Endothelial cell of umbilical vein (primary cell): ENCODE measurements at regions not wholly inside any gene's neighbourhood (a gene's known extent, or its start where the extent isn't known, plus 50 kb on each side); places are given as distances from the start of the nearest gene placed in this dataset.

Experiments
- BruUV-seq: library from RNA; stranded (reverse); fragments of 400-500 nt; replicated peaks from 2 replicates; lab custom pipeline; 2021; lab: Mats Ljungman, UMichigan
- CTCF ChIA-PET: fragments of 300-600, 350-600 bp; sonication (Branson Sonifier 250); formaldehyde crosslinking; loops from one replicate; lab custom pipeline; 2021; ENCODE audit warnings: antibody characterized with exemption, inconsistent platforms; lab: Charles Lee
- POLR2A ChIA-PET: fragments of 300-600, 350-600 bp; sonication (Branson Sonifier 250); formaldehyde crosslinking; loops from one replicate; lab custom pipeline; 2021; ENCODE audit warnings: antibody characterized with exemption, inconsistent platforms; lab: Charles Lee
- DNase-seq: peaks from one replicate; pipeline ENCODE4 v3.0.0-alpha.2; 2011; ENCODE audit warnings: low read depth, low spot score
- FAIRE-seq: peaks from 2 replicates; lab custom pipeline; 2011; peaks lifted over from hg19 to GRCh38; lab: Jason Lieb, UNC
- H2AFZ ChIP-seq: 2 replicates; pipeline ENCODE4 v1.6.0; 2012; ENCODE audit warnings: low read depth, low read length, control low read depth, inconsistent platforms
- H3K27ac ChIP-seq: 2 replicates; pipeline ENCODE4 v1.5.1; 2011; ENCODE audit warnings: low read depth, mild to moderate bottlenecking, control low read depth, low read length, moderate library complexity; ENCODE audit not compliant: insufficient read depth
- H3K27me3 ChIP-seq, 2 experiments: 2 replicates each; pipeline versions ENCODE4 v1.6.0 to v1.6.1; 2011; ENCODE audit warnings: low read length in 2 of 2, mixed read lengths in 1 of 2; ENCODE audit not compliant: control insufficient read depth in 2 of 2, insufficient read depth in 2 of 2
- H3K36me3 ChIP-seq, 2 experiments: 2 replicates in 1 of 2; 3 replicates in 1 of 2; pipeline ENCODE4 v1.5.1; 2011; ENCODE audit warnings: low read length in 2 of 2, mild to moderate bottlenecking in 1 of 2, moderate library complexity in 1 of 2; ENCODE audit not compliant: control insufficient read depth in 2 of 2, insufficient read depth in 2 of 2; ENCODE audit errors: extremely low read depth in 1 of 2
- H3K4me1 ChIP-seq: 3 replicates; pipeline ENCODE4 v1.5.1; 2011; ENCODE audit warnings: mild to moderate bottlenecking, low read length; ENCODE audit not compliant: control insufficient read depth, insufficient read depth; ENCODE audit errors: extremely low read depth
- H3K4me2 ChIP-seq: 2 replicates; pipeline ENCODE4 v1.6.1; 2011; ENCODE audit warnings: low read length, control low read depth, mixed read lengths; ENCODE audit not compliant: insufficient read depth
- H3K4me3 ChIP-seq, 3 experiments: fragments of 200-600 bp in 1 of 3; sonication (generic), shearing (Covaris generic) in 1 of 3; replicated peaks in 1 of 3; 2 replicates each; pipeline ENCODE4 v1.5.1; 2011 to 2016; ENCODE audit warnings: control low read depth in 3 of 3, low read length in 3 of 3, mild to moderate bottlenecking in 2 of 3, inconsistent platforms in 1 of 3, low read depth in 1 of 3, moderate library complexity in 1 of 3; ENCODE audit not compliant: insufficient read depth in 1 of 3
- H3K79me2 ChIP-seq: 2 replicates; pipeline ENCODE4 v1.6.0; 2012; ENCODE audit warnings: low read length, inconsistent platforms; ENCODE audit not compliant: control insufficient read depth, insufficient read depth
- H3K9ac ChIP-seq: replicated peaks from 2 replicates; pipeline ENCODE3; 2011; ENCODE audit warnings: low read length, control low read depth; ENCODE audit not compliant: insufficient read depth; ENCODE audit errors: extremely low read depth
- H3K9me1 ChIP-seq: replicated peaks from 3 replicates; pipeline ENCODE4 v1.6.0; 2011; ENCODE audit warnings: mild to moderate bottlenecking, low read length; ENCODE audit not compliant: control insufficient read depth, insufficient read depth; ENCODE audit errors: extremely low read depth
- H3K9me3 ChIP-seq: replicated peaks from 2 replicates; pipeline ENCODE4 v1.5.1; 2012; ENCODE audit warnings: low read length, inconsistent platforms; ENCODE audit not compliant: control insufficient read depth, insufficient read depth
- H4K20me1 ChIP-seq: replicated peaks from 2 replicates; pipeline ENCODE3; 2011; ENCODE audit warnings: mild to moderate bottlenecking, low read length; ENCODE audit not compliant: control insufficient read depth, insufficient read depth; ENCODE audit errors: extremely low read depth
- CTCF ChIP-seq, 2 donors: IDR thresholded peaks; 1 replicate in 1 of 2; 2 replicates in 1 of 2; pipeline ENCODE4 v1.5.1; 2011; ENCODE audit warnings: low read length in 2 of 2, mild to moderate bottlenecking in 2 of 2, moderate library complexity in 2 of 2, control low read depth in 1 of 2, inconsistent platforms in 1 of 2, low read depth in 1 of 2; ENCODE audit not compliant: insufficient read depth in 1 of 2; ENCODE audit errors: extremely low read depth in 1 of 2
- EZH2 ChIP-seq: IDR thresholded peaks from 2 replicates; pipeline ENCODE4 v1.6.1; 2012; ENCODE audit warnings: borderline replicate concordance, low read depth, mild to moderate bottlenecking, moderate library complexity, low read length, inconsistent platforms; ENCODE audit not compliant: severe bottlenecking
- FOS ChIP-seq: IDR thresholded peaks from 2 replicates; pipeline ENCODE4 v1.6.1; 2011; ENCODE audit warnings: mild to moderate bottlenecking, low read length, moderate library complexity, borderline replicate concordance; ENCODE audit not compliant: insufficient read depth
- GATA2 ChIP-seq: IDR thresholded peaks from 2 replicates; pipeline ENCODE4 v1.7.0; 2011; ENCODE audit warnings: low read depth, mild to moderate bottlenecking, moderate library complexity, mixed read lengths, low read length; ENCODE audit not compliant: insufficient read length, insufficient read depth
- JUN ChIP-seq: IDR thresholded peaks from 2 replicates; pipeline ENCODE4 v1.6.1; 2011; ENCODE audit warnings: borderline replicate concordance, low read depth; ENCODE audit not compliant: insufficient read length, insufficient read depth
- MYC ChIP-seq: IDR thresholded peaks from one replicate; pipeline ENCODE4 v1.6.1; 2011; ENCODE audit warnings: mild to moderate bottlenecking, low read depth, low read length
- POLR2A ChIP-seq: IDR thresholded peaks from 2 replicates; pipeline ENCODE4 v1.6.1; 2012; ENCODE audit warnings: low read depth, mild to moderate bottlenecking, control low read depth, low read length
- POLR2AphosphoS5 ChIP-seq: IDR thresholded peaks from 2 replicates; pipeline ENCODE4 v1.6.1; 2012; ENCODE audit warnings: low read depth, mild to moderate bottlenecking, control low read depth, low read length, moderate library complexity; ENCODE audit not compliant: insufficient read depth
- dilution Hi-C: fragments of 300-500 bp; cut with MboI; formaldehyde crosslinking; loops from one replicate; pipeline ENCODE4 v1.15.0; 2019; ENCODE audit warnings: low sequenced_read_pairs; ENCODE audit not compliant: extremely low pct_ligation_motif_present
- intact Hi-C: fragments of 100-400 bp; cut with micrococcal nuclease; formaldehyde crosslinking; loops from one replicate; pipeline ENCODE4 v1.10.0; 2022

GRCh38 chr5:54743997-54744788, 226.6 kb downstream of the SNX18 start:
- Histone ChIP-seq H3K9me1 (no peaks in the 10 kb centered on the region), H3K9me3 (no peaks in the 10 kb centered on the region), H3K4me1 (peaks cover 20% of the 10 kb centered on the region), H4K20me1 (no peaks in the 10 kb centered on the region), H3K79me2 (no peaks in the 10 kb centered on the region), H3K4me3 (no peak overlapping the region), H3K9ac (no peak overlapping the region), H3K27me3 (no peaks in the 10 kb centered on the region), H2AFZ (peak overlapping the region; percentile 72), H3K36me3 (no peaks in the 10 kb centered on the region), H3K27ac (peak overlapping the region; percentile 46), H3K4me2 (no peak overlapping the region)
- ChIA-PET CTCF (interaction anchor here (0.8 to 4.0 kb wide), 9 partner anchors 10 to 226 kb away, joined by 3 to 29 read pairs (median 4); partner anchors contain the start of gene SNX18), POLR2A (no interaction called here)
- FAIRE-seq (peak; percentile 88), DNase-seq (peak; percentile 73)
- BruUV-seq: no TSS peak
- intact Hi-C loops (loop anchor here (2.0 kb wide), 1 partner anchor 101 kb away; no protein-coding TSS in a partner anchor), dilution Hi-C loops (no loop called here)
- TF ChIP-seq CTCF (IDR thresholded peaks at IDR 0.05; ENCODE audit: extremely low read depth in 1 of 2, insufficient read depth in 1 of 2, low read depth in 1 of 2, low read length in 2 of 2) (no peak), EZH2 (no peak), POLR2AphosphoS5 (peak; percentile 24), MYC (no peak), JUN (no peak), GATA2 (peak; percentile 69), FOS (peak; percentile 52), POLR2A (no peak)
